OCI-LY1 (cell line): ENCODE measurements at regions not wholly inside any gene's neighbourhood (a gene's known extent, or its start where the extent isn't known, plus 50 kb on each side); places are given as distances from the start of the nearest gene placed in this dataset.

Experiments used
- H2AFZ ChIP-seq: fragments of 200-600 bp; sonication (generic), shearing (Covaris generic); 2 replicates; pipeline ENCODE4 v1.6.0; 2014; ENCODE audit warnings: antibody characterized with exemption, mild to moderate bottlenecking, low read length
- H3F3A ChIP-seq: fragments of 200-600 bp; sonication (generic), shearing (Covaris generic); 2 replicates; pipeline ENCODE4 v1.6.0; 2014; ENCODE audit warnings: mild to moderate bottlenecking, antibody characterized with exemption, low read length, moderate library complexity; ENCODE audit not compliant: insufficient read depth
- H3K27ac ChIP-seq: fragments of 200-600 bp; sonication (generic); 2 replicates; pipeline ENCODE4 v1.5.1; 2014; ENCODE audit warnings: low read length, mixed run types, mild to moderate bottlenecking, low read depth; ENCODE audit not compliant: poor library complexity, severe bottlenecking
- H3K27me3 ChIP-seq: fragments of 200-600 bp; sonication (generic); 2 replicates; pipeline ENCODE4 v1.6.0; 2014; ENCODE audit warnings: antibody characterized with exemption, mild to moderate bottlenecking, low read length, moderate library complexity; ENCODE audit not compliant: insufficient read depth
- H3K36me3 ChIP-seq: fragments of 200-600 bp; sonication (generic); 2 replicates; pipeline ENCODE4 v1.6.1; 2014; ENCODE audit warnings: mild to moderate bottlenecking, antibody characterized with exemption, low read length, moderate library complexity, mixed read lengths; ENCODE audit not compliant: insufficient read depth
- H3K4me1 ChIP-seq: fragments of 200-600 bp; sonication (generic); 2 replicates; pipeline ENCODE4 v1.5.1; 2014; ENCODE audit warnings: mild to moderate bottlenecking, low read length, moderate library complexity; ENCODE audit not compliant: insufficient read depth, severe bottlenecking
- H3K4me2 ChIP-seq: fragments of 200-600 bp; sonication (generic), shearing (Covaris generic); 2 replicates; pipeline ENCODE4 v1.6.1; 2014; ENCODE audit warnings: low read length
- H3K4me3 ChIP-seq: fragments of 200-600 bp; sonication (generic); 2 replicates; pipeline ENCODE4 v1.5.1; 2014; ENCODE audit warnings: low read length, low read depth, mild to moderate bottlenecking, mixed read lengths; ENCODE audit not compliant: poor library complexity, severe bottlenecking
- H3K79me2 ChIP-seq: fragments of 200-600 bp; shearing (Covaris generic); 2 replicates; pipeline ENCODE4 v1.6.1; 2016; ENCODE audit warnings: mixed run types, low read length, mixed read lengths; ENCODE audit not compliant: insufficient read depth
- H3K9ac ChIP-seq: fragments of 200-600 bp; sonication (generic), shearing (Covaris generic); 2 replicates; pipeline ENCODE4 v1.6.1; 2014; ENCODE audit warnings: mild to moderate bottlenecking, low read length, mixed read lengths
- H3K9me2 ChIP-seq: fragments of 200-600 bp; sonication (generic), shearing (Covaris generic); 2 replicates; pipeline ENCODE4 v1.6.1; 2014; ENCODE audit warnings: low read depth, mild to moderate bottlenecking, low read length, mixed read lengths
- H3K9me3 ChIP-seq: fragments of 200-600 bp; shearing (Covaris generic); 2 replicates; pipeline ENCODE4 v1.6.1; 2014; ENCODE audit warnings: low read length, mixed read lengths
- H4K20me1 ChIP-seq: fragments of 200-600 bp; sonication (generic), shearing (Covaris generic); 2 replicates; pipeline ENCODE4 v1.6.0; 2016; ENCODE audit warnings: mild to moderate bottlenecking, low read length; ENCODE audit not compliant: insufficient read depth
- CTCF ChIP-seq: fragments of 200-600 bp; sonication (generic), shearing (Covaris generic); IDR thresholded peaks from 2 replicates; pipeline ENCODE4 v1.5.1; 2017; ENCODE audit warnings: mild to moderate bottlenecking, antibody characterized with exemption, low read length, moderate library complexity, mixed read lengths
- EZH2 ChIP-seq: fragments of 200-600 bp; sonication (generic), shearing (Covaris generic); IDR thresholded peaks from 2 replicates; pipeline ENCODE4 v1.8.0; 2017; ENCODE audit warnings: borderline replicate concordance, mixed run types, mild to moderate bottlenecking, antibody characterized with exemption, low read length, moderate library complexity, mixed read lengths

DNA sequence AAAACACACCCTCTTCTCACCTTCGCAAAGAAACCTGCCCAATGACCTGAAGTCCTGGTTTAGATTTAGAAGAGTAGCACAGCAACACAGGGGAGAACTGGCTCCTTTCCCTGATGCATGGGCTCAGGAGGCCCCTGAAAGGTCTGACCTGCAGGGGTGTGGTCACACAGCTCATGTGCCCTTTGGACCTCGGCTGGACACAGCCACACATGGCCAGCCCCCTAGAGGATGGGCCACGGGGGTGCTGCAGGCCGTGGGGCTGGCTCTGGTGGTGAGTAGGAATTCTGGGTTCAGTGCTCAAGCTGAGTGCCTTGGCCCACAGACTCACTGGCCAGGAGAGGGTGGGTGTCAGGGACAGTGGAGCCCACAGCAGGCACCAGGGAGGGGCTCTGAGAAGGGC is 118.5 kb upstream of the ADCY1 start:
- Histone ChIP-seq H2AFZ (no peak overlapping the region), H3K9me3 (no peaks in the 10 kb centered on the region), H3K4me2 (no peak overlapping the region), H3K9ac (no peak overlapping the region), H3F3A (no peaks in the 10 kb centered on the region), H4K20me1 (no peaks in the 10 kb centered on the region), H3K4me1 (no peaks in the 10 kb centered on the region), H3K27me3 (no peaks in the 10 kb centered on the region), H3K4me3 (no peak overlapping the region), H3K27ac (no peak overlapping the region), H3K79me2 (no peaks in the 10 kb centered on the region), H3K36me3 (no peaks in the 10 kb centered on the region), H3K9me2 (no peaks in the 10 kb centered on the region)
- TF ChIP-seq CTCF (no peak), EZH2 (no peak)

- Histone ChIP-seq H3F3A (no peaks in the 10 kb centered on the region), H3K9ac (no peak overlapping the region), H3K27ac (no peak overlapping the region), H3K79me2 (no peaks in the 10 kb centered on the region), H3K9me3 (no peaks in the 10 kb centered on the region), H3K4me1 (no peaks in the 10 kb centered on the region), H4K20me1 (no peaks in the 10 kb centered on the region), H2AFZ (no peak overlapping the region), H3K27me3 (no peaks in the 10 kb centered on the region), H3K9me2 (no peaks in the 10 kb centered on the region), H3K4me3 (no peak overlapping the region), H3K4me2 (no peak overlapping the region), H3K36me3 (no peaks in the 10 kb centered on the region)
- TF ChIP-seq EZH2 (no peak), CTCF (no peak)
These were observed 118.1 kb upstream of the ADCY1 start for GRCh38 chr7:45456105-45456504.

DNA sequence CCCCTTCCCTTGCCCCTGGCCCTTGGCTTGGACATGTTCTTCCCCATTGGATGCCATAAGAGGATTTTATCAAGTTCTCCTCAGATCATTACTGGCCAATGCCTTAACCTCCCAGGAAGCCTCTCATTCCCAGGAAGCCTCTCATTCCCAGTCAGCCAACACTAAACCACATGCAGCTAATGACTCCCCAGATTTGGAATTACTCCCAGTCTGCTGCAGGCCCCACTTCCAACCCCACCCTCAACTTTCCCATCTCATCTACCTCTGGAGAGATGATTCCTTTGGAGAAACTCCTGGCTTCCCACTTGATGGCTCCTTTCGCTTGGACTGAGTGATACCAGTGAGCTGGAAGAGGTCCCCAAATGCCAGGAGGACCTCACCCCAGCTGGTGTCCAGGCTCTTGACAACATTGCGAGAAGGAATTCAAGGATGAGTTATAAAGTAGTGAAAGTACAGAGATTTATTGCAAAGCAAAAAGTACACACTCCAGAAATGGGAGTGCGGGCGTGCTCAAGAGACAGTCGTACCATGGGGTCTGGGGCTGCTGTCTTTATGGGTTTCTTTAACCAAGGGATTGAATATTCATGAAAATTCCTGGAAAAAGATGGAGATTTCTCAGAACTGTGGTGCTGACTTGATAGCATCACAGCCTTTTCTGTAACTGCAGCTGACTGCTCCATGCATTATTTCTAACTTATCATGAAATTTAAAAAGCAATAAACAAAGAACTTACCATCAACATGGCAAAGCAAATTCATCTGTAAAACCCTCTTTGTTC is 117.2 kb upstream of the ADCY1 start:
- Histone ChIP-seq H3K4me2 (no peak overlapping the region), H3K9me2 (no peaks in the 10 kb centered on the region), H3K4me1 (no peaks in the 10 kb centered on the region), H3F3A (no peaks in the 10 kb centered on the region), H3K9me3 (no peaks in the 10 kb centered on the region), H4K20me1 (no peaks in the 10 kb centered on the region), H3K27ac (no peak overlapping the region), H3K36me3 (no peaks in the 10 kb centered on the region), H3K9ac (no peak overlapping the region), H2AFZ (no peak overlapping the region), H3K79me2 (no peaks in the 10 kb centered on the region), H3K4me3 (no peak overlapping the region), H3K27me3 (no peaks in the 10 kb centered on the region)
- TF ChIP-seq EZH2 (no peak), CTCF (no peak)
